ENCODE measurements at regions not wholly inside any gene's neighbourhood (a gene's known extent, or its start where the extent isn't known, plus 50 kb on each side); places are given as distances from the start of the nearest gene placed in this dataset.

- TF ChIP-seq ETS1 (IDR thresholded peaks at IDR 0.05) (no peak), STAT1 (IDR thresholded peaks at IDR 0.05; ENCODE audit: unreplicated experiment) (no peak), ZNF114 (CRISPR knock-in tag; IDR thresholded peaks at IDR 0.05) (no peak), ZNF331 (CRISPR knock-in tag; IDR thresholded peaks at IDR 0.05; ENCODE audit: low read depth) (no peak), NANOG (IDR thresholded peaks at IDR 0.05; ENCODE audit: borderline replicate concordance) (no peak)
- Mint-ChIP-seq H3K27ac (no peak overlapping the region), H3K4me3 (no peak overlapping the region), H3K4me1 (no peaks in the 10 kb centered on the region), H3K36me3 (ENCODE audit: low read depth) (no peaks in the 10 kb centered on the region), H3K9me3 (no peaks in the 10 kb centered on the region), H3K27me3 (ENCODE audit: insufficient read depth, low read depth, poor library complexity) (no peaks in the 10 kb centered on the region)
- ATAC-seq (no peak), DNase-seq (ENCODE audit: low spot score) (no peak)
- H3K36me3 ChIP-seq (ENCODE audit: insufficient read depth): no peaks in the 10 kb centered on the region
- no peaks in the 10 kb centered on the region for H3F3A ChIP-seq (replicated peaks; ENCODE audit: low read depth)
- no peak overlapping the region for H3K4me2 ChIP-seq
- H3K4me1 ChIP-seq (ENCODE audit: insufficient read depth): no peaks in the 10 kb centered on the region
- no peaks in the 10 kb centered on the region for H4K20me1 ChIP-seq (replicated peaks; ENCODE audit: insufficient read depth)
- H3K9me2 ChIP-seq (ENCODE audit: insufficient read depth): no peaks in the 10 kb centered on the region
- H2AFZ ChIP-seq: no peak overlapping the region
- H3K4me3 ChIP-seq: no peak overlapping the region
- no peaks in the 10 kb centered on the region for H3K79me2 ChIP-seq (replicated peaks; ENCODE audit: insufficient read depth)
- H3K27me3 ChIP-seq (ENCODE audit: insufficient read depth): no peaks in the 10 kb centered on the region
- H3K27ac ChIP-seq (ENCODE audit: low read depth): no peak overlapping the region
Observed at GRCh38 chr6:113142671-113143174, 714.4 kb upstream of the MARCKS start.

GRCh38 chr6:113143206-113143605 is 713.9 kb upstream of the MARCKS start:
- H2AFZ ChIP-seq: no peak overlapping the region
- no peaks in the 10 kb centered on the region for H3K9me3 Mint-ChIP-seq
- no peaks in the 10 kb centered on the region for H4K20me1 ChIP-seq (replicated peaks; ENCODE audit: insufficient read depth)
- H3K27me3 Mint-ChIP-seq (ENCODE audit: insufficient read depth, low read depth, poor library complexity): no peaks in the 10 kb centered on the region
- no peak overlapping the region for H3K27ac ChIP-seq (ENCODE audit: low read depth)
- no peaks in the 10 kb centered on the region for H3K4me1 Mint-ChIP-seq
- no peak for ATAC-seq
- H3F3A ChIP-seq (replicated peaks; ENCODE audit: low read depth): no peaks in the 10 kb centered on the region
- no peak overlapping the region for H3K4me3 ChIP-seq
- DNase-seq (ENCODE audit: low spot score): no peak
- H3K4me1 ChIP-seq (ENCODE audit: insufficient read depth): no peaks in the 10 kb centered on the region
- no peak overlapping the region for H3K27ac Mint-ChIP-seq
- no peaks in the 10 kb centered on the region for H3K79me2 ChIP-seq (replicated peaks; ENCODE audit: insufficient read depth)
- no peaks in the 10 kb centered on the region for H3K36me3 ChIP-seq (ENCODE audit: insufficient read depth)
- no peaks in the 10 kb centered on the region for H3K27me3 ChIP-seq (ENCODE audit: insufficient read depth)
- no peaks in the 10 kb centered on the region for H3K36me3 Mint-ChIP-seq (ENCODE audit: low read depth)
- no peak overlapping the region for H3K4me3 Mint-ChIP-seq
- H3K9me2 ChIP-seq (ENCODE audit: insufficient read depth): no peaks in the 10 kb centered on the region
- H3K4me2 ChIP-seq: no peak overlapping the region
- TF ChIP-seq ZNF331 (CRISPR knock-in tag; IDR thresholded peaks at IDR 0.05; ENCODE audit: low read depth) (no peak), NANOG (IDR thresholded peaks at IDR 0.05; ENCODE audit: borderline replicate concordance) (no peak), EZH2 (IDR thresholded peaks at IDR 0.05; ENCODE audit: low read depth, unreplicated experiment) (no peak), EZH2phosphoT487 (IDR thresholded peaks at IDR 0.05; ENCODE audit: unreplicated experiment) (no peak), ZNF462 (CRISPR knock-in tag; IDR thresholded peaks at IDR 0.05) (no peak), STAT1 (IDR thresholded peaks at IDR 0.05; ENCODE audit: unreplicated experiment) (no peak), CTCF (conservative IDR thresholded peaks at IDR 0.05; ENCODE audit: low read depth in 2 of 2) (no peak)
